Ishikawa (cell line): ENCODE measurements at regions not wholly inside any gene's neighbourhood (a gene's known extent, or its start where the extent isn't known, plus 50 kb on each side); places are given as distances from the start of the nearest gene placed in this dataset.

ENCODE experiments used
- CEBPB ChIP-seq: IDR thresholded peaks from 2 replicates; pipeline ENCODE4 v1.6.1; 2012
- CREB1 ChIP-seq: IDR thresholded peaks from 2 replicates; pipeline ENCODE4 v1.6.1; 2012; ENCODE audit warnings: low read depth
- EGR1 ChIP-seq: IDR thresholded peaks from 2 replicates; pipeline ENCODE4 v1.6.1; 2012
- EP300 ChIP-seq: IDR thresholded peaks from 2 replicates; pipeline ENCODE4 v1.6.1; 2012; ENCODE audit warnings: borderline replicate concordance
- FOXM1 ChIP-seq: IDR thresholded peaks from 2 replicates; pipeline ENCODE4 v1.6.1; 2012; ENCODE audit warnings: low read depth, borderline replicate concordance
- NFIC ChIP-seq: IDR thresholded peaks from 2 replicates; pipeline ENCODE4 v1.6.1; 2012
- RAD21 ChIP-seq: IDR thresholded peaks from 2 replicates; pipeline ENCODE4 v1.6.1; 2012; ENCODE audit warnings: low read depth
- REST ChIP-seq: IDR thresholded peaks from 2 replicates; pipeline ENCODE4 v1.6.1; 2012; ENCODE audit warnings: low read depth, mild to moderate bottlenecking
- TAF1 ChIP-seq: IDR thresholded peaks from 2 replicates; pipeline ENCODE4 v1.6.1; 2012; ENCODE audit warnings: low read depth, mild to moderate bottlenecking
- TCF12 ChIP-seq: IDR thresholded peaks from 2 replicates; pipeline ENCODE4 v1.6.1; 2012; ENCODE audit warnings: low read depth
- TEAD4 ChIP-seq: IDR thresholded peaks from 2 replicates; pipeline ENCODE4 v1.6.1; 2012
- YY1 ChIP-seq: IDR thresholded peaks from 2 replicates; pipeline ENCODE4 v1.6.1; 2012; ENCODE audit warnings: low read depth
- ZBTB7A ChIP-seq: IDR thresholded peaks from 2 replicates; pipeline ENCODE4 v1.6.1; 2012; ENCODE audit warnings: low read depth
- TF ChIP-seq, protein P1 (sequence below): IDR thresholded peaks from 2 replicates; pipeline ENCODE4 v1.6.1; 2012
- TF ChIP-seq, protein P2 (sequence below): IDR thresholded peaks from 2 replicates; pipeline ENCODE4 v1.6.1; 2012

- TF ChIP-seq ZBTB7A (no peak), REST (no peak), FOXM1 (no peak)
Observed at GRCh38 chr1:60133848-60134247, 60.3 kb upstream of the C1orf87 start.

DNA sequence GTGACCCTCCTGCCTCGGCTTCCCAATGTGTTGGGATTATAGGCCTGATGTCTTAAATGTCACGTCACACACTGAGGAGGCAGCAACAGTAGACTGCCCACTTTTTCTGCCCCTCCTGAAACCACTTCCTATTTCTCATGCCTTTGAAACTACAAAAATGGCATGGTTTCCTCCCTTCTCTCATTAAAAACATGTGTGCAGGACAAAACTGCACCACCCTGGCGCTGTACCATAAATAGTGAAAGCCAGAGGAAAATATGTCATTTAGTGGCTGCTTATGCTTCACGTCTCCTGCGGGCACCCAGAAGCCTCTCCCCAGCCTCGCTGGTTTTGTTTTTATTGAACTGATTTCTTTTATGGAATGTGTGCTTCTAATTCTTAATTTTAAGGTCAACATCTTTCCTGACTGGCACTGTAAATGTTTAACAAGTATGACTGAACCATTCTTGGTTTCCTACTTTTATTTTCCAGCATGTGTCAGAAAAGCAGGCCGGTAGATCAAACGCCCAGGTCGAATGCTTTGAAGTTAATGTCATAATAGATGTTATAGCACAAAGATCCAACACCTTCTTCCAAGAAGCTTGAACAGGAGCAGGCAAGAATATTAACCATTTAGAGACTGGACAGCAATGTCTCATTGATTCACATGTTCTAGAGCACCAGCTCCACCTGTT, 59.6 kb upstream of the C1orf87 start:
- no peak for TF ChIP-seq EP300
- TF ChIP-seq, protein P1, sequence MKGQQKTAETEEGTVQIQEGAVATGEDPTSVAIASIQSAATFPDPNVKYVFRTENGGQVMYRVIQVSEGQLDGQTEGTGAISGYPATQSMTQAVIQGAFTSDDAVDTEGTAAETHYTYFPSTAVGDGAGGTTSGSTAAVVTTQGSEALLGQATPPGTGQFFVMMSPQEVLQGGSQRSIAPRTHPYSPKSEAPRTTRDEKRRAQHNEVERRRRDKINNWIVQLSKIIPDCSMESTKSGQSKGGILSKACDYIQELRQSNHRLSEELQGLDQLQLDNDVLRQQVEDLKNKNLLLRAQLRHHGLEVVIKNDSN, result no peak
- TF ChIP-seq, protein P2, sequence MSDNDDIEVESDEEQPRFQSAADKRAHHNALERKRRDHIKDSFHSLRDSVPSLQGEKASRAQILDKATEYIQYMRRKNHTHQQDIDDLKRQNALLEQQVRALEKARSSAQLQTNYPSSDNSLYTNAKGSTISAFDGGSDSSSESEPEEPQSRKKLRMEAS, result no peak

DNA sequence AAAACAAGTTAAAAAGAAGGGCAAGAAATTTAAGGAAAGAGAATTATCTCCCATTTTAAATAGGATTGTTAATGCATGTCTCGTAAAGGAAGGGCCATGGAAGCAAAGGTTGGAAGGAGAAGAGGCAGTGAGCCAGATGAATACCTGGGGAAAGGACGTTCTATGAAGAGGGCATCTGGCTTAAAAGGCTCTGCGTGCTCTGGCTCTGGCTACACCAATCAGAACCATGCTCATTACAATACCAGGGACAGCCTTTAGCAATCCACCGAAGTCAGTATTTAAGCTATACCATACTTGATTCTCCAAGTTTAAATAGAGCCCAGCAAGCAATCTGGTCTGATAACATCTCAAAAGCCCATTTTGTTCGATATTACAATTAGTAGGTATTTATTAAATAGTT, 58.5 kb upstream of the C1orf87 start:
- TF ChIP-seq REST, result no peak
- no peak for TF ChIP-seq EGR1
- TF ChIP-seq RAD21, result no peak
- TF ChIP-seq EP300, result no peak
- TF ChIP-seq, protein P1, result no peak
- TF ChIP-seq FOXM1, result no peak
- TF ChIP-seq TEAD4, result no peak
- TF ChIP-seq TCF12, result no peak
- no peak for TF ChIP-seq CREB1
- TF ChIP-seq ZBTB7A, result no peak
- TF ChIP-seq CEBPB, result no peak
- TF ChIP-seq, protein P2, result no peak
- no peak for TF ChIP-seq TAF1
- no peak for TF ChIP-seq YY1
- no peak for TF ChIP-seq NFIC

DNA sequence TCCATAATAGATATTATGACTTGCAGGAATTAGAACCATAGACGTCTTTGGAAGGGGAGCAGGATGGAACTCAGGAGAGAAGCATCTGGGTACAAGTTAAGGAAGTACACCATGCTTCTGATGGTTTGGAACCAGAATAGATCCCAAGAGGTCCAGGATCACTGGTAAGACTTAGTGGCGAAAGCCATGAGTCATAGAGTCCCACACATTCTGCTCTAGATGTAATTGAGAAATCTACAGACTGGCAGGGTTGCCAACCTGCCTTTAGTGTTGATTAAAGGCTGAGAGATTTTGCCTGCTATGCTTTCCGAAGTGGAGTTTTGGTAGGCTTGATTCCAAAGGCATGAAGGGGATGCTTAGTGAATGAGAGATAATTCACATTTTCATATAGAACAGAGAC, 57.1 kb upstream of the C1orf87 start:
- TF ChIP-seq CEBPB (no peak), TCF12 (no peak), EP300 (no peak), REST (no peak), ZBTB7A (no peak), TAF1 (no peak), RAD21 (no peak), NFIC (no peak), FOXM1 (no peak)
- TF ChIP-seq, protein P1, result no peak
